Body of pancreas (tissue), 4 donors: ENCODE measurements at regions not wholly inside any gene's neighbourhood (a gene's known extent, or its start where the extent isn't known, plus 50 kb on each side); places are given as distances from the start of the nearest gene placed in this dataset.
A peak's percentile ranks its signal among the peaks of the same experiment; 100 is the strongest.
"Not testable (repeated sequence)": the region's sequence is repeated elsewhere in the genome, so short reads cannot be mapped to it uniquely, and the experiment has no call there.

ENCODE experiments used
- ATAC-seq: fragments of 150-250 bp; one replicate; pipeline ENCODE4 v1.9.1; 2016
- DNase-seq, 4 donors: peaks; one replicate each; pipeline ENCODE4 v3.0.0-alpha.2; 2019
- H3K27ac ChIP-seq, 4 donors: fragments of 200-600 bp; sonication (generic); 1 replicate in 3 of 4; 2 replicates in 1 of 4; pipeline versions ENCODE4 v1.5.1 to v1.6.1; 2016 to 2019; ENCODE audit warnings: mild to moderate bottlenecking in 1 of 4, mixed read lengths in 1 of 4, moderate library complexity in 1 of 4
- H3K27me3 ChIP-seq, 2 donors: fragments of 200-600 bp; sonication (generic); one replicate each; pipeline ENCODE4 v1.6.0; 2016; ENCODE audit warnings: mild to moderate bottlenecking in 1 of 2
- H3K36me3 ChIP-seq, 2 donors: fragments of 200-600 bp; sonication (generic); replicated peaks in 1 of 2; 2 replicates each; pipeline ENCODE4 v1.5.1; 2016; ENCODE audit warnings: low read depth in 2 of 2; ENCODE audit not compliant: insufficient read depth in 1 of 2
- H3K4me1 ChIP-seq: fragments of 200-600 bp; sonication (generic); one replicate; pipeline ENCODE4 v1.6.0; 2016
- H3K4me3 ChIP-seq, 2 donors: fragments of 200-600 bp; sonication (generic); 1 replicate in 1 of 2; 2 replicates in 1 of 2; pipeline ENCODE4 v1.5.1; 2016 to 2019
- H3K9me3 ChIP-seq, 3 donors: fragments of 200-600 bp; sonication (generic); 1 replicate in 2 of 3; 2 replicates in 1 of 3; pipeline ENCODE4 v1.5.1; 2016
- POLR2A ChIP-seq, 3 donors: fragments of 450-650 bp; IDR thresholded peaks; one replicate each; pipeline ENCODE4 v1.6.1; 2016; ENCODE audit warnings: antibody characterized with exemption in 3 of 3, mild to moderate bottlenecking in 2 of 3
- WGBS, 2 donors: methylation state at CpG; one replicate each; pipeline ENCODE4 v1.1.5; 2017; 5-methylcytosine and 5-hydroxymethylcytosine counted together
- intact Hi-C: fragments of 100-400 bp; cut with DNase I; formaldehyde crosslinking; loops from one replicate; pipeline ENCODE4 v1.15.1; 2023
- TF ChIP-seq, protein P1 (sequence below), 7 experiments: fragments of 450-650 bp in 4 of 7; fragments of 200-600 bp in 3 of 7; sonication (generic) in 3 of 7; IDR thresholded peaks; one replicate each; pipeline ENCODE4 v1.5.1; 2016 to 2019; ENCODE audit warnings: antibody characterized with exemption in 7 of 7

GRCh38 chr10:6984971-6985370, 404.9 kb upstream of the PRKCQ start:
- DNase-seq: no peak
- H3K4me3 ChIP-seq: no peak overlapping the region
- TF ChIP-seq, protein P1, sequence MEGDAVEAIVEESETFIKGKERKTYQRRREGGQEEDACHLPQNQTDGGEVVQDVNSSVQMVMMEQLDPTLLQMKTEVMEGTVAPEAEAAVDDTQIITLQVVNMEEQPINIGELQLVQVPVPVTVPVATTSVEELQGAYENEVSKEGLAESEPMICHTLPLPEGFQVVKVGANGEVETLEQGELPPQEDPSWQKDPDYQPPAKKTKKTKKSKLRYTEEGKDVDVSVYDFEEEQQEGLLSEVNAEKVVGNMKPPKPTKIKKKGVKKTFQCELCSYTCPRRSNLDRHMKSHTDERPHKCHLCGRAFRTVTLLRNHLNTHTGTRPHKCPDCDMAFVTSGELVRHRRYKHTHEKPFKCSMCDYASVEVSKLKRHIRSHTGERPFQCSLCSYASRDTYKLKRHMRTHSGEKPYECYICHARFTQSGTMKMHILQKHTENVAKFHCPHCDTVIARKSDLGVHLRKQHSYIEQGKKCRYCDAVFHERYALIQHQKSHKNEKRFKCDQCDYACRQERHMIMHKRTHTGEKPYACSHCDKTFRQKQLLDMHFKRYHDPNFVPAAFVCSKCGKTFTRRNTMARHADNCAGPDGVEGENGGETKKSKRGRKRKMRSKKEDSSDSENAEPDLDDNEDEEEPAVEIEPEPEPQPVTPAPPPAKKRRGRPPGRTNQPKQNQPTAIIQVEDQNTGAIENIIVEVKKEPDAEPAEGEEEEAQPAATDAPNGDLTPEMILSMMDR (IDR thresholded peaks at IDR 0.05): no peak
- TF ChIP-seq POLR2A (IDR thresholded peaks at IDR 0.05): no peak
- H3K27me3 ChIP-seq: no peaks in the 10 kb centered on the region
- intact Hi-C loops: no loop called here
- 85 to 90% methylated on average over 2 of the region's 2 CpGs for WGBS, 2 donors
- ATAC-seq: no peak
- no peaks in the 10 kb centered on the region for H3K36me3 ChIP-seq
- H3K4me1 ChIP-seq: peaks cover 6% of the 10 kb centered on the region
- H3K27ac ChIP-seq: no peak overlapping the region
- no peaks in the 10 kb centered on the region for H3K9me3 ChIP-seq

DNA sequence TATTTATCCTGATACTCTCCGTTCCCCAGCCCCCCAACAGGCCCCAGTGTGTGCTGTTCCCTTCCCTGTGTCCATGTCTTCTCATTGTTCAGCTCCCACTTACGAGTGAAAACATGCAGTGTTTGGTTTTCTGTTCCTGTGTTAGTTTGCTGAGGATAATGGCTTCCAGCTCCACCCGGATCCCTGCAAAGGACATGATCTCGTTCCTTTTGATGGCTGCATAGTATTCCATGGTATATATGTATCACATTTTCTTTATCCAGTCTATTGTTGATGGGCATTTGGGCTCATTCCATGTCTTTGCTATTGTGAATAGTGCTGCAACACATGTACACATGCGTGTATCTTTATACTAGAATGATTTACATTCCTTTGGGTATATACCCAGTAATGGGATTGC, 403.9 kb upstream of the PRKCQ start:
- H3K4me3 ChIP-seq, H3K36me3 ChIP-seq, H3K4me1 ChIP-seq, H3K27me3 ChIP-seq, ATAC-seq, intact Hi-C loops, H3K27ac ChIP-seq, H3K9me3 ChIP-seq, DNase-seq: not testable (repeated sequence)
- WGBS, 2 donors: 59 to 73% methylated on average over 5 of the region's 5 CpGs

GRCh38 chr10:6980353-6980752, 400.3 kb upstream of the PRKCQ start:
- H3K9me3 ChIP-seq: no peaks in the 10 kb centered on the region
- no peaks in the 10 kb centered on the region for H3K36me3 ChIP-seq
- no peaks in the 10 kb centered on the region for H3K27me3 ChIP-seq
- H3K27ac ChIP-seq: no peak overlapping the region
- intact Hi-C loops: no loop called here
- no peak overlapping the region for H3K4me3 ChIP-seq
- WGBS, 2 donors: 23 to 25% methylated on average over 4 of the region's 4 CpGs
- ATAC-seq (no peak), DNase-seq (peak in 3 of 4 donors; percentile 20 to 52 (median 22))
- H3K4me1 ChIP-seq: peaks cover 6% of the 10 kb centered on the region
- TF ChIP-seq, protein P1 (IDR thresholded peaks at IDR 0.05): no peak
- TF ChIP-seq POLR2A (IDR thresholded peaks at IDR 0.05): no peak

DNA sequence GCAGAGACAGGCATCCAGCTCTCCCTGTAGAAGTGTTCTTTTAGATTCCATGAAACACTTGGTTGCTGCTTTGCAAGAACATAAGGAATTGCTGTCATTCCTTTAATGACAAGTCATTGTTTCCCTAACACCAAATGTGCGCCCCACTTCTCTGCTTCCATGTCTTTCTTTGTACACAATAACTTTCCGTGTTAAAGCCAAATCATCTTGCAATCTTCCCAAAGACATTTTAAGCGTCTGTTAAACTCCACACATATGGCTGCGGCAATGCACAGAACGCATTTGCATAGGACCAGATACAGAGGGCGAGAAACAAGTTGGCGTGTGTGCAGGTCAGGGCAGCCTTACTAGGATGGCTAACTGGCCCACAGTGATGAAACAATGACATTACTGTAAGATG, 399.3 kb upstream of the PRKCQ start:
- no peak overlapping the region for H3K4me3 ChIP-seq
- intact Hi-C loops: no loop called here
- TF ChIP-seq, protein P1 (IDR thresholded peaks at IDR 0.05): no peak
- no peak for TF ChIP-seq POLR2A (IDR thresholded peaks at IDR 0.05)
- H3K27me3 ChIP-seq: no peaks in the 10 kb centered on the region
- H3K9me3 ChIP-seq: no peaks in the 10 kb centered on the region
- no peak for ATAC-seq
- 84 to 89% methylated on average over 7 of the region's 7 CpGs for WGBS, 2 donors
- no peaks in the 10 kb centered on the region for H3K36me3 ChIP-seq
- H3K27ac ChIP-seq: no peak overlapping the region
- H3K4me1 ChIP-seq: peaks cover 6% of the 10 kb centered on the region
- DNase-seq: no peak

- Histone ChIP-seq H3K4me3 (no peak overlapping the region), H3K27me3 (no peaks in the 10 kb centered on the region), H3K27ac (no peak overlapping the region), H3K36me3 (no peaks in the 10 kb centered on the region), H3K4me1 (peaks cover 6% of the 10 kb centered on the region), H3K9me3 (no peaks in the 10 kb centered on the region)
- no peak for DNase-seq
- WGBS, 2 donors: 45 to 46% methylated on average over 5 of the region's 5 CpGs
- TF ChIP-seq, protein P1 (IDR thresholded peaks at IDR 0.05): no peak
- no peak for TF ChIP-seq POLR2A (IDR thresholded peaks at IDR 0.05)
- intact Hi-C loops: no loop called here
- no peak for ATAC-seq
Measured at GRCh38 chr10:6978187-6978627, 398.1 kb upstream of the PRKCQ start.
